ENCODE measurements at regions not wholly inside any gene's neighbourhood (a gene's known extent, or its start where the extent isn't known, plus 50 kb on each side); places are given as distances from the start of the nearest gene placed in this dataset.
A peak's percentile ranks its signal among the peaks of the same experiment; 100 is the strongest.

GRCh38 chrX:83185887-83186286 is 322.2 kb upstream of the POU3F4 start:
- Histone ChIP-seq H2BK15ac (ENCODE audit: low read length) (no peak overlapping the region), H3K4ac (ENCODE audit: low read length) (no peak overlapping the region), H3K27me3 (ENCODE audit: control insufficient read depth in 3 of 3, insufficient read depth in 3 of 3, low read depth in 1 of 3, low read length in 3 of 3) (no peaks in the 10 kb centered on the region), H3K9me3 (replicated peaks in 1 of 2; ENCODE audit: control insufficient read depth in 2 of 2, insufficient read depth in 1 of 2, low read depth in 1 of 2, low read length in 2 of 2) (no peaks in the 10 kb centered on the region), H2AK5ac (ENCODE audit: low read depth, low read length) (no peak overlapping the region), H2BK12ac (ENCODE audit: low read length) (no peak overlapping the region), H4K8ac (ENCODE audit: low read depth, low read length) (no peak overlapping the region), H3K14ac (ENCODE audit: low read length) (no peak overlapping the region), H3K36me3 (replicated peaks in 1 of 2; ENCODE audit: control insufficient read depth in 2 of 2, insufficient read depth in 2 of 2, low read length in 2 of 2) (no peaks in the 10 kb centered on the region), H3K79me1 (ENCODE audit: low read depth, low read length) (no peaks in the 10 kb centered on the region), H3K9ac (ENCODE audit: low read depth, low read length, poor library complexity) (no peak overlapping the region), H3K27ac (replicated peaks; ENCODE audit: low read length) (no peak overlapping the region), H2AFZ (ENCODE audit: low read length) (no peak overlapping the region), H4K91ac (ENCODE audit: low read depth, low read length, poor library complexity) (no peak overlapping the region), H3K4me1 (ENCODE audit: control insufficient read depth in 2 of 2, insufficient read depth in 1 of 2, low read depth in 1 of 2, low read length in 2 of 2) (no peaks in the 10 kb centered on the region), H3K4me3 (ENCODE audit: low read length in 2 of 2) (no peak overlapping the region), H3K23ac (ENCODE audit: low read depth, low read length, poor library complexity) (no peak overlapping the region), H3K18ac (ENCODE audit: low read length) (no peak overlapping the region), H3K4me2 (ENCODE audit: insufficient read depth, low read length, poor library complexity, severe bottlenecking) (no peak overlapping the region), H2BK120ac (ENCODE audit: low read depth, low read length) (no peak overlapping the region), H2BK5ac (ENCODE audit: low read length) (no peak overlapping the region)
- DNase-seq (ENCODE audit: low spot score): no peak
- WGBS, 2 donors (ENCODE audit: extremely low coverage in 2 of 2, insufficient read length in 2 of 2, insufficient replicate concordance in 1 of 2): no CpG with 5 or more reads among the region's 5 CpGs

- no peaks in the 10 kb centered on the region for H3K27me3 ChIP-seq (ENCODE audit: control insufficient read depth in 3 of 3, insufficient read depth in 3 of 3, low read depth in 1 of 3, low read length in 3 of 3)
- no peak overlapping the region for H3K4me3 ChIP-seq (ENCODE audit: low read length in 2 of 2)
- no peaks in the 10 kb centered on the region for H3K4me1 ChIP-seq (ENCODE audit: control insufficient read depth in 2 of 2, insufficient read depth in 1 of 2, low read depth in 1 of 2, low read length in 2 of 2)
- H3K27ac ChIP-seq (replicated peaks; ENCODE audit: low read length): no peak overlapping the region
- H3K9me3 ChIP-seq (replicated peaks in 1 of 2; ENCODE audit: control insufficient read depth in 2 of 2, insufficient read depth in 1 of 2, low read depth in 1 of 2, low read length in 2 of 2): no peaks in the 10 kb centered on the region
- H3K36me3 ChIP-seq (replicated peaks in 1 of 2; ENCODE audit: control insufficient read depth in 2 of 2, insufficient read depth in 2 of 2, low read length in 2 of 2): no peaks in the 10 kb centered on the region
- no peak overlapping the region for H3K4me2 ChIP-seq (ENCODE audit: insufficient read depth, low read length, poor library complexity, severe bottlenecking)
- DNase-seq (ENCODE audit: low spot score): no peak
- no peak overlapping the region for H4K8ac ChIP-seq (ENCODE audit: low read depth, low read length)
- no CpG with 5 or more reads among the region's 17 CpGs for WGBS, 2 donors (ENCODE audit: extremely low coverage in 2 of 2, insufficient read length in 2 of 2, insufficient replicate concordance in 1 of 2)
- H2BK120ac ChIP-seq (ENCODE audit: low read depth, low read length): no peak overlapping the region
- no peak overlapping the region for H2AK5ac ChIP-seq (ENCODE audit: low read depth, low read length)
- no peaks in the 10 kb centered on the region for H3K79me1 ChIP-seq (ENCODE audit: low read depth, low read length)
- no peak overlapping the region for H2BK12ac ChIP-seq (ENCODE audit: low read length)
- H3K14ac ChIP-seq (ENCODE audit: low read length): no peak overlapping the region
- H4K91ac ChIP-seq (ENCODE audit: low read depth, low read length, poor library complexity): no peak overlapping the region
- no peak overlapping the region for H2BK5ac ChIP-seq (ENCODE audit: low read length)
- H3K23ac ChIP-seq (ENCODE audit: low read depth, low read length, poor library complexity): peak overlapping the region; percentile 31
- no peak overlapping the region for H2AFZ ChIP-seq (ENCODE audit: low read length)
- H3K18ac ChIP-seq (ENCODE audit: low read length): no peak overlapping the region
- no peak overlapping the region for H2BK15ac ChIP-seq (ENCODE audit: low read length)
- H3K4ac ChIP-seq (ENCODE audit: low read length): no peak overlapping the region
- H3K9ac ChIP-seq (ENCODE audit: low read depth, low read length, poor library complexity): no peak overlapping the region
Observed at GRCh38 chrX:83186632-83187031, 321.5 kb upstream of the POU3F4 start.

Measured in neuronal stem cell (in vitro differentiated cells).